Erythroblast (primary cell): ENCODE measurements at regions not wholly inside any gene's neighbourhood (a gene's known extent, or its start where the extent isn't known, plus 50 kb on each side); places are given as distances from the start of the nearest gene placed in this dataset.

Experiments used
- GATA1 ChIP-seq: IDR thresholded peaks from 2 replicates; pipeline ENCODE4 v1.6.1; 2011; ENCODE audit warnings: low read depth, mild to moderate bottlenecking, control low read depth, low read length, moderate library complexity
- POLR2A ChIP-seq: IDR thresholded peaks from 2 replicates; pipeline ENCODE4 v1.6.1; 2011; ENCODE audit warnings: mild to moderate bottlenecking, low read length

DNA sequence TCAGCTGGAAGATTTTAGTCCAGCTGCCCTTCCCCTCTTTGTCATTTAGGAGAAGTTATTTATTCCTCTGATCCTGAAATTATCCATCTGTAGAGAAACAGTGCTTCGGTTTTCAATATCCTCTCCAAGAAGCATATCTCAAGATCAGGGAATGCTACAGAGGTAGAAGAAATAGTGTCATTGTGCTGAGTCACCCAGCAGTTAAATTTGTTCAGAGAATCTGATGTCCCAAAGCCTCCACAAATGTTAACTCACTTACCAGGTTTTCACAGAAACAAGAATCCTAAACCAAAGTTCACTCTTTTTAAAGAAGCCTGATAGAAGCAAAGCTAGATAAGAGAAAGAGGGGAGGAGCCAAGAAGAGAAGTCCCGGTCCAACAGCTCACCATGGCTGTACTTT lies 480.7 kb upstream of the GYPC start:
- no peak for TF ChIP-seq POLR2A
- no peak for TF ChIP-seq GATA1
